Erythroblast (primary cell): ENCODE measurements at regions not wholly inside any gene's neighbourhood (a gene's known extent, or its start where the extent isn't known, plus 50 kb on each side); places are given as distances from the start of the nearest gene placed in this dataset.

Experiments used
- DNase-seq, 2 experiments: peaks; one replicate each; lab custom pipeline; 2025; lab: John Stamatoyannopoulos, UW
- GATA1 ChIP-seq: IDR thresholded peaks from 2 replicates; pipeline ENCODE4 v1.6.1; 2011; ENCODE audit warnings: low read depth, mild to moderate bottlenecking, control low read depth, low read length, moderate library complexity
- POLR2A ChIP-seq: IDR thresholded peaks from 2 replicates; pipeline ENCODE4 v1.6.1; 2011; ENCODE audit warnings: mild to moderate bottlenecking, low read length

DNA sequence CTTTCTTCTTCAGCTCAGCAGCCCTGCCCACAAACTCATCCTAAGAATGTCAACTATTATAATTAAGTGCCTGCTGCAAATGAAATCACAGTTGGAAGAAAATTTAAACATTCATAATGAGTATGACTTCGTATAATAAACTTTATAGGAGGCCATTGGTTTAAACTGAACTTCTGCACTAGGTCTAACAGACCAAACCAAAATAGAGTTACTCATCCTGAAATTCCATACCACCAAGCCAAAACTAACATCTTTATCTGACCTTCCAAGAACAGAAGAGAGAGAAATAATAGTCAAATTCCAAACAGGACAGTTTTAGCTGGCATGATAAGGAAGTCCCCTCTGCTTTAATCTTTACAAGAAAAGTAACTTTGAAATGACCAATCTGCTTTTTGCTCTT is 472.4 kb upstream of the PRMT6 start:
- TF ChIP-seq GATA1 (no peak), POLR2A (no peak)
- no peak for DNase-seq

DNA sequence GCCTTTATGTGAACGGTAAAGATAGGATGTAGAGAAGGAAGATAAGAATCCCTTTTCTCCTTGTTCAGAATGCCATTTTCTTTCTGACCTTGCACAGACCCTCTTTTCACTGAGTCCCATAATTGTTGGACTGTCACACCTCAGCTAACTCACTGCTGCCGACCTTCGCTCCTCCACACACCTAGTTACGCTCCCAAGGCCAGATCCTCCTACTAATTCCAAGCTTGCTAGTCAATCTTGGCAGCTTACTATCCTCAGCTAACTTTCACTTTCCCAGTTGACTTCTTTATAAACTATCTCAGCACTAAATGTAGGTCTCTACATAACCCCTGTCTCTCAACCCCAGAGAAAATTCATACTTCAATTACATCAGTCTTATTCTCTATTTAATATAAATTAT is 471.8 kb upstream of the PRMT6 start:
- DNase-seq = no peak
- TF ChIP-seq GATA1 (no peak), POLR2A (no peak)

DNA sequence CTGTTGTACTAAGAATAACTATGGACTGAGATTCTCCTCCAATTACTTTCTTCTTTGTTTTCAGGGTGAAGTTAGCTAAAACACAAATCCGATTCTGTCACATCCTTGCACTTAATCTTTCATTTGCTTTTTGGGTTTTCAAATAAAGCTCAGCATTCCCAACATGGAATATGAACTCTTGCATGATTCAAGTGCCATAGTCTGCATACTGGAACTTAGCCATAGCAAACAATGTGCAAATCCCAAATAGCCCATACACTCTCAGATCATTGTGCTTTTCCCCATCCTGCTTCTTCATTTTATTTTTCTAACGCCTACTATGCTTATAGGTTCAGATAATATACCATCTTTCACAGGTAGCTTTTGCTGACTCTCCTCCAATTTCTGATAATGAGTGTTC is 455.8 kb upstream of the PRMT6 start:
- TF ChIP-seq POLR2A (no peak), GATA1 (no peak)
- no peak for DNase-seq

DNA sequence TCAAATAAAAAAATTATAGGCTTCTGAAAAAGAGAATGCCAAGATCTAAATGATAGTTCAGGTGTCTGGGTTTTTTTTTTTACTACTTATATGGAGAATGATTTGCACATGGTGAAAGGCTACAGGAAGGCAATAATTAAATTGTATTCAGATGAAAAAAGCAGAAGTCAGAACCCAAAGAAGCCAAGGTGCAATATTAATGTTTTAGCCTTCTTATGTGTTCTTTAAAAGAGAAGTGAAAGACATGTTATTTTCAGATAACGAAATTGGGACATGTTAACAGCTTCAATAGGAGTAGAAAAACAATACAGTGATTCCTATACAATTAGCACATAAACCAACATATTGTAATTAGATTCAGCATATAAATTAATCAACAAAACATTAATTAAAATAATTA is 452.9 kb upstream of the PRMT6 start:
- DNase-seq = no peak
- TF ChIP-seq POLR2A = no peak
- TF ChIP-seq GATA1 = no peak

DNA sequence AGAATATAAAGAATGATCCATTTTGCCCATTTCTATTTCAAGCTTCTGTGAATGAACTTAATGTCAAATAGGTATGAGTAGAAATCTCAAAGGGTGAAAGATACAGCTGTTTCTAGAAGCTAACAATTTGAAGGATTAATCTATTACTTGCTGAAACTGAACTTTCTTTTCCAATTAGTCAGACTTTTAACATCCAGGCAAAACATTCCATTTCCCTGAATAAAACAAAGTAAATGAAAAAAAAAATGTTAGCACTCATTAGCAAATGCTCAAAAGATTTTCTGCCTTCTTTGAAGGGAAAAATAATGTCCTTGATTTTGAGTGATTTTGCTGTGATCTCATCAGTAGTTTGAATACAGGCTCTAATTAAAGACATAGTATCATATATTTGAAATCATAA is 447.6 kb upstream of the PRMT6 start:
- TF ChIP-seq GATA1 = no peak
- TF ChIP-seq POLR2A = no peak
- no peak for DNase-seq

DNA sequence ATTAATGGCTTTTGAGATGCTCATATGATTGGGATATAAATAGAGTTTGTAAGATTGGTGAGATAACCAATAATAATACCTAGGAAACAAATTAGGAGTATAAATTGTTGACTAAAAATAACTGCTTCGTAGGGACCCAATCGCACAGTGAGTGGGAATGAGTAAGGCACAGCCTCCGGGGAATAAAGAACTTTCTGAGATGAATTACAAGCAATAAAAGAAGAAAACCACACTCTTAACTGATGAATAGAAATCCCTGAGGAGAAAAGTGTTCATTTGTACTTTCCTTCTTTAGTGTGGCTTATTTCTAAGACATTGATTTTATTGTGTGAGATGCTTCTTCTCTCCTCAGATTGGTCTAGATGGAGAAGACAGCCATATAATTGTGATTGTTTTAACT is 443.4 kb upstream of the PRMT6 start:
- no peak for TF ChIP-seq GATA1
- no peak for TF ChIP-seq POLR2A
- no peak for DNase-seq

DNA sequence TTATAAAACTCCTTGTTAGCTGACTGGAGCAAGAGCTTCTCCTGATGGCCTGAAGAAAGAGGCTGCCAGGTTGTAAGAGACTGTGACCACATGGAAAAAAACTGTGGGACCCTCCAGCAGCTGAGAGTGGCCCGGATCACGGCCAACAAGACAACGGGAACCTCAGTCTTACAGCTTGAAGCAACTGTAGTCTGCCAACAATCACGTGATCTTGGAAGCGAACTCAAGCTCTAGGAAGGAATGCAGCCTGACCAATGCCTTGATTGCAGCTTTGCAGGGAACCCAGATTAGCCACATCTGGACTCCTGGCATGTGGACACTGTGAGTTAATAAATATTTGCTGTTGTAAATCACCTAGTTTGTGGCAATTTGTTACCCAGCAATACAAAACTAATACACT is 442.6 kb upstream of the PRMT6 start:
- DNase-seq = no peak
- TF ChIP-seq POLR2A (no peak), GATA1 (no peak)

DNA sequence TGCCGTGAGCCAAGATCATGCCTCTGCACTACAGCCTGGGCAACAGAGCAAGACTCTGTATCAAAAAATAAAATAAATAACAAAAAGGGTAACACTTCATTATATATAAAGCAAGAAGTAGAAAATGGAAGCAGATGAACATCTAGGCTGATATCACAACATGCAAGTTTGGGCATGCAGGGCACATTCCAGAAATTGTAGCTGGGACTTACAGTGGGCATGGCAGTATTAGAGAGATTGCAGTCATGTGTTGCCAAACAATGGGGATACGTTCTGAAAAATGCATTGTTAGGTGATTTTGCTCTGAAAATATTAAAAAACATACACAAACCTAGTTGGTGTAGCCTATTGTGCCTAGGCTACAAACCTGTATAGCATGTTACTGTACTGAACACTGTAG is 441.0 kb upstream of the PRMT6 start:
- TF ChIP-seq GATA1 (no peak), POLR2A (no peak)
- DNase-seq = no peak

DNA sequence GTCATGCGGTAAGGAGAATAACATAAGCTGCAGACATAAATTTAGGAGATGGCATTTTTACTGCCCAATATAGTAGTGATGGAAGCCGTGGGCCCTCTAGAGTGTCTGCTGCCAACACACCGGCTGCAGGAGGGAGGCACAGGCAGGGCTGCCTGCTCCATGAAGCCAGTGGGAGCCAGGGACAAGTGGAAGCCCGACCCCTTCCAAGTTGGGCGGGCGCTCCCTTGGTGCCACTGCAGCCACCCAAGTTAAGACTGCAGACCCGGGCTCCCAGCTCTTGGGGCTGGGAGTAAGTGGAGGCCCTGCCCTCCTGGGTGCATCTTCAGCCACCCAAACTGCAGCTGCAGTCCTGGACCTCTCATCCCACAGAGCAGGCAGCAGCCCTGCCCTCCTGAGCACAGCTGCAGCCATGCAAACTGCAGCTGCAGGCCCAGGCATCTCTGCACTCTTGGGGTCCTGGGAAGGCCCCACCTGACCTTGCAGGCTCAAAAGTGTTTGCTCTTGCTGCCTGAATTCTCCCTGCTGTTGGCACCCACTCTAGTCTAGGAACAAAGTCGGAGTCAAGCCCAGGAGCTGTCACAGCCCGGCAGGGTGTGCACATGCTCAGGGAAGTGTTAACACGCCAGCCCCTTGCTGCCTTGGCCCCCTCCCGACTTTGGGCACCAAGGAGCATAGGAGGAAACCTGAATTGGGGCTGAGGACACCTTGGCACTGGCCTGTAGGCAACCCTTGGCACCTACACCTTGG is 437.2 kb upstream of the PRMT6 start:
- TF ChIP-seq POLR2A (no peak), GATA1 (no peak)
- no peak for DNase-seq

DNA sequence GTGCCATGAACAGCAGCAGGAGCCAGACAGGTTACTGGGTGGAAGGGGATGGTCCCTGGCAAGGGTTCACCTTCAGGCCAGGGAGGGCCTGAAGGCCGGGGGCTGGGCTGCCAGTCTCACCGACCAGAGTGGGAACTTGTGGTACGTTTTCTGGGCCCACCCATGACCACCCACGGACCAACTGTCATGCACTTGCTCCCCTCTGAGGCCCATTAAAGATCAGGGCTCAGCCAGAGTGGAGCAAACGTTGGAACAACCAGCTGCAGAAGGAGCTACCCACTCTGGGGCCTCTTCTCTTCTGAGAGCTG is 436.7 kb upstream of the PRMT6 start:
- DNase-seq = no peak
- TF ChIP-seq GATA1 (no peak), POLR2A (no peak)

DNA sequence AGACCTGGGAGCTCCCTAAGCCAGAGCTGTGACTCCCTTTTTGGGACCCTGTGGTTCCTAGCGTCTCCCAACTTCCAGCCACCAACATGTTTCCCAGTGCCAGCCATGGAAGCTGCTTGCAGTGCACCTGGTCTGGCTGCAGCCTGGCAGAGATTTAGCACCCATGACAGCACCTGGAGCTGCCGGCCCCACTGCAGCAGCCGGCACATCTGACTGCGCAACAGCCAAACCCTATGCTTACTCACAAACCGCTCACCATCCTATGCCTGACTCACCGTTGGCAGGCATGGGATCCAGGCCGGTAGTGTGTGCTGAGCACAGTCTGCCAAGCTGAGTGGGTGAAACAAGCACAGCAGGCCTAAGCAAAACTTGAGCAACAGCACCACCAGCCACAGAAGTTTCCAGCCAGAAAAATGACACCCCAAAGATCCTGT is 435.9 kb upstream of the PRMT6 start:
- TF ChIP-seq POLR2A = no peak
- TF ChIP-seq GATA1 = no peak
- no peak for DNase-seq

DNA sequence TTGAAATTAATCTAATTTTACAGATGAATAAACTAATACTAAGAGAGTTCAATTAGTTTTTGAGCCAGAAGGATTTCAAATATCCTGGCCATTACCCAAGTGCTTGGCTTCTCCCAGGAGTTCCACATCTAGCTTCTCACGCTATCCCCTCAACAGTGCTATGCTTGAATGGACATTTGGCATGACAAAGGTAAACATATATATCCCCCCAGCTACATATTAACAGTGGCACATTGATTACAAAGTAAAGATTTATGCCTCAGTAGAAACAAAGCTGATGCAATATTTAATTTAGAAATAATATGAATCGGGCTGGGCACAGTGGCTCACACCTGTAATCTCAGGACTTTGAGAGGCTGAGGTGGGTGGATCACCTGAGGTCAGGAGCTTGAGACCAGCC is 434.6 kb upstream of the PRMT6 start:
- TF ChIP-seq POLR2A = no peak
- no peak for DNase-seq

DNA sequence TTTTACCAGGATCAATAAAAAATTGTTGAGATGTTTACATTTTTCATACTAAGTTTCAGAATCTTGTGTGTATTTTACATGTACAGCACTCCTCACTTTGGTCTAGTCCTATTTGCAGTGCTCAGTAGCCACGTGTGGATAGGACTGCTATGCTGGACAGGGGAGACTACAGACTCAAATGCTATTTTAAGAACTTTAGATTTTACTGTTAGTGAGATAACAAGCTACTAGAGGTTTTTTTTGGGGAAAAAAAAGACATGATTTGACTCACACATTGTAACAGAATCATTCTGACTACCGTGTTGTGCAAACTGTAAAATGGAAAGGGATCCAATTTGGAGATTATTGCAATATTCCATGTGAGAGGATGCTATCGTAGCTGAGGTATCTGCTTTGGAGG is 418.9 kb upstream of the PRMT6 start:
- DNase-seq = no peak
- TF ChIP-seq POLR2A = no peak
- TF ChIP-seq GATA1 = no peak

DNA sequence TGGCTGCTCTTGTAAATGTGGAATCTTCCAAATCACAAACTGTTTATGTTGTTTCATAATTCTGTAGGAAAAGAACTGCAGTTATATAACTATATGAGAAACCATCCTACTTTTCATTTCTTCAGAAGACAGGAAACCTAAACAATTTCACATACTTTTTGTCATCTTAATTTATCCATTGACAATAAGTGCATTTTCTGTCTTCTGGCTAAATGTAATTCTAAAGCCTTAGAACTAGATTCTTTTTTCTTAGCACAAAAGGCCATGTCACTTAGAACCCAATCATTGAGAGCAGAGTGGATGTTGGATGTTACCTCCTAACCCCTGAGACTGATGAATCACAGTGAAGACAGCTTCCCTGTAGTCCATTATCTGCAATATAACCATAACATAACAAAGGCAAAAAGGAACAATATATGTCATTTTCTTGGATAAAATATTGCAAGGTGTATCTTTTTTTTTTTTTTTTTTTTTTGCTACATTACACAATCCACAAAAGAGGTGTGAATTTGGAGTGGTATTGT is 410.2 kb upstream of the PRMT6 start:
- no peak for DNase-seq
- no peak for TF ChIP-seq POLR2A
- no peak for TF ChIP-seq GATA1

DNA sequence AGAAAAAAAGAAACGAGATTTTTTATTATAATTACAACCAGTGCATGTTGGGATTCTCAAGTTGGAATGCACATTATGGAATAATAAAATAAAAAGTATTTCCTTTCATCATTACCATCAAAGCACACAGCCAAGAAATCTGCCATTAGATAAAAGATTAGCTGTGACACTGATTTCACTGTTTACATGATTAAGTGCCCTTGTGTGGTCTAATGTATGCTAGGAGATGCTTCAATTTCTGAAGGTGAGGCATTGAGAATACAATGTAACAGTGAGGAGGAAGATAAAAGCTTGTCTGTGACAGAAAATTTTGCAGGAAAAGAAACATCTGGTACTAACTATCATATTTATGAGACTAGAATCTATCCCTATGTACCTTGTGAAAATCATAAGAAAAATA is 409.7 kb upstream of the PRMT6 start:
- no peak for DNase-seq
- TF ChIP-seq GATA1 (no peak), POLR2A (no peak)
